GM19023 (cell line): ENCODE measurements at regions not wholly inside any gene's neighbourhood (a gene's known extent, or its start where the extent isn't known, plus 50 kb on each side); places are given as distances from the start of the nearest gene placed in this dataset.

Experiments used
- ATAC-seq: cut with Tn5 transposase; IDR thresholded peaks from one replicate; pipeline ENCODE4 v1.9.1; 2021; ENCODE audit warnings: mild to moderate bottlenecking, moderate library complexity; ENCODE audit not compliant: unreplicated experiment

DNA sequence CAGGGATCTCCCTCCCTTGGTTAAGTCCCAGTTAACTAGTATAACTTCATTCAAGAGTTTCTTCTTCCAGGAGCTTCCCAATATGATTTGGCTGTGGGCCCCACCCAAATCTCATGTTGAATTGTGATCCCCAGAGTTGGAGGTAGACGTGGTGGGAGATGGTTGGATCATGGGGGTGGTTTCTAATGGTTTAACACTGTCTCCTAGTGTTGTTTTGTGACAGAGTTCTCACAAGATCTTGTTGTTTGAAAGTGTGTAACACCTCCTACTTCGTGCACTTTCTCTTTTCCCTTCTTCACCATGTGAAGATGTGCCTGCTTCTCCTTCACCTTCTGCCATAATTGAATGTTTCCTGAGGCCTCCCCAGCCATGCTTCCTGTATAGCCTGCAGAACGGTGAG is 251.8 kb upstream of the FGGY start:
- no peak for ATAC-seq

DNA sequence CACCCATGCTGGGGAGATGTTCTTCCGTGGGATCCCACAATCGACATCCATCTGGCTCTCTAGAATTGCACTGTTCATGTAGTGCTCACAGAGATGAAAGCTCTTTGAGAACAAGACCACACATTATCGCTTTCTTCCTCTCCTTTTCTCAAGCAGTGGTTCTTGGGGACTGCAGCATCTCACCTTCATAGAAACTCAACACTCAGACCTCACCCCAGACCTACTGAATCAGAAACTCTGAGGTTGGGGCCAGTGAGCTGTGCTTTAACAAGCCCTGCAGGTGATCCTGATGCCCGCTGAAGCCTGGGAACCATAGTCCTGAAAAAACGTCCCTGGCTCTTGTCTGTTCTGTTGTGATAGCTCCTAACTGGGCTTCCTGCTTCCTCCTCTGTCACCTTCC is 251.3 kb upstream of the FGGY start:
- no peak for ATAC-seq

DNA sequence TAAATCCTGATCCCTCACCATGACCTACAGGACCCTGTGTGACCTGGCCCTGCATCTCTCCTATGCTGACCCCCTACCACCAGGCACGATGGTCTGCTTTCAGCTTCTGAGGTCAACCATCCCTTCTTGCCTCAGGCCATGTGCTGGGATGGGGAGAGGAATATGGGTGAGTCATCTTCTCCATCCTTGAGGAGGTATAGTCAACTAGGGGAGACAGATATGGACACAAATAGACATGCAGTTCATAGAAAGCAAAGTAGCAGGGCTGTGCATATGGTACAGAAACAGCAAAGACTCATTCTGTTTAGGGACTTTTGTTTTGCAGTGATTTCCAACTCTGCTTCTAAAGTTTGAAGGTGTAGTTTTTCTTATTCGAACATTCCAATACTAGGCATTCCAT is 250.8 kb upstream of the FGGY start:
- ATAC-seq, result peak; percentile 14

DNA sequence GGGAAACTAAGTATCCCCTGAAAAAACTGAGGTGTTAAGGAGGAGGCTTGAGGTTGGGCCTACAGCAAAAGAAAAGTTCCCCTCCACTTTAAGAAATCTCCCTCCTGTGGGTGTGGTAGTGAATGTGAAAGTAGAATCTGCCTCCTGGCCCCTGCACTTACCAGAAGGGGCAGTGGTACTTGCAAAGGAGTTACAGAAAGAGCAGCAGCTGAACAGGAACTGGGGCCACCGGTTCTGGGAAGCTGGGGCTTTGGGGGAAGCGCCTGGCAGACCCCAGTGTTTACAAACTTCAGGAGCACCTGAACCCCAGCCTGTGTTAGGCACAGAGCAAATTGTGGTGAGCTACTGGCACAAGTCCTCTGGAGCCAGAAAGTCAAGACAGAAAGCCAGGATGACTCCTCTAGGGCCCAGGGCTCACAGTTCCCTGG is 250.2 kb upstream of the FGGY start:
- ATAC-seq, result peak; percentile 90

DNA sequence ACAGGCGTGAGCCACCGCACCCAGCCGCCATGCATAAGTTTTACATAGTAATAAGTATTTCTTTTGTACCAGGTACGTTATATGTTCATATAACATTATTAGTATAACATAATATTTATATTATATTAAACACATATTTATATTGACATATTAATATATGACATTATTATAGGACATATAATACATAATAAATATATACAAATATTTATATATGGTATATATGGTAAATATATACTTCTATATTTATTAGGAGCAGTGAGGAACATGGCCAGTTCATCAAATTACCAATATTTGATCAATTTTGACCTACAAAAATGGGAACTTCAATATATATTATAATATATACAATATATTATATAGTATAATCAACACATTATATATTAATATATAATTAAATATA is 245.9 kb upstream of the FGGY start:
- ATAC-seq, result no peak

DNA sequence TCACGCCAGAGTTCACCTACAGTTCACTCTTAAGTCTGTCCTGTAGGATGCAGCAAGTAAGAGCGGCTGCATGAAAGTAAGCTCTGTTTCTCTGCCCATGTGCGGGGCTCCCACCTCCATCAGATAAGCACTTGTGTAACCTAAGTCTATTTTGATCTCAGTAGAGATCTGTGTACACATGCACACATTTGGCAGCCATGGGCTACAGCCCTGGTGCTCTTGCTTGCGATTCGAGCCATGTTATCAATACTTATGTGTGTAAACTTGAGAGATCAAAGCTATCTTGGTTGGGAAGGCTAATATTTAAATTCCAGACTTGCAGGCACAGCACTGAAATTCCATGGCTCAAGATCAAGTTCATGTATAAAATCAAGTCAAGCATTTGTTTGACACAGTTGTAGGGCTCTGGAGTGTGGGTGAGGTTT is 244.7 kb upstream of the FGGY start:
- ATAC-seq, result no peak

DNA sequence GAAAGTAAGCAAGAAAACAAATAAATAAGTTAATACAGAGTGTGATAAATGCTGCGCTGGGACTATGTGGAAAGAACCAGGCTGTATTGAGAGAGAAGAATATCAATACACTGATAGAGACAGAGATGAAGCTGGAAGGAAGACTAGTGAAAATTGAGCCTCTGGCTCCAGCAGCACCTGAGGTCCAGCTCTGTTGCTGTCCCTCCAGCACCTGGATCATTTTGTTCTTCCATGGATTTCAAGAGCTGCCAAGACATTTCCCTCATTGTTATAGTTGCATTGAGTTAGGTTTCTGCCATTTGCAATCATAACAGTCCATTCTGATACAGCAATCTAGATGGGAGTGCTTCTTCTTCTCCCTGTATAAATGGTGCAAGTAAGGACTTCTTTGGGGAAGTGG is 242.7 kb upstream of the FGGY start:
- ATAC-seq, result no peak

DNA sequence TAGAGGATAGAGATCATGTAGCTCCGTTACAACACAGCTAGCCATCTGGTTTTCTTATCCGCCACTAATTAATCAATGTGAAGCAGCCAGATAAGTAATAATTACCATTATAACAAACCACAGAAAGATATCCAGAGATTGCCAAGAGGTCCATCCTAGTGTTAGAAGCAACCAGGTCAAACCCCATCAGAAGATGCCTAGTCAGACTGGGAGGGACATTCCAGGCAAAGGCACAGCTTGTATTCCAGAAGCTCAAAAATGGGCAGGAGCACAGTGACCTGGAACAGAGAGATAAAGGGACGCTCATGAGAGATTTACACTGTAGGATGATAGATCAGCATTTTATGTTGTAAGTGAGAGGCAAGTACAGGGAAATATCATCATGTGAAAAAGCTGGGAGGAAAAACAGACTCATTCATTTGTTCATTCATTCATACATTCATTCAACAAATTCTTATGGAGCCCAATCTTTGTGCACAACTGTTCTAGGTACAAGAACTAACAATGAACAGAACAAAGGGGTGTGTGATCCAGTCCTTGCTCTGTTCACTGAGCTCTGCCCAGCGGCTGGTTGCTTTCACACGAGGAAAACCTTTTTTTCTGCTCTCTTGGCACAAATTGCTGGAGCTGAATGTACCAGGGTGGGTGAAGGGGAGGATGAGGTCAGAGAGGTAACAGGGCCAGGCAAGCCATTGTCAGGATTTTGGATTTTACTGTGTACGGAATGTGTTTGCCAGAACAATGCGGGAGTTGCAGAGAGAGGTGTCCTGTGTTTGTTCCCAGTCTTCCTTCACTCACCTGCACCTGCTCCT is 240.8 kb upstream of the FGGY start:
- no peak for ATAC-seq

DNA sequence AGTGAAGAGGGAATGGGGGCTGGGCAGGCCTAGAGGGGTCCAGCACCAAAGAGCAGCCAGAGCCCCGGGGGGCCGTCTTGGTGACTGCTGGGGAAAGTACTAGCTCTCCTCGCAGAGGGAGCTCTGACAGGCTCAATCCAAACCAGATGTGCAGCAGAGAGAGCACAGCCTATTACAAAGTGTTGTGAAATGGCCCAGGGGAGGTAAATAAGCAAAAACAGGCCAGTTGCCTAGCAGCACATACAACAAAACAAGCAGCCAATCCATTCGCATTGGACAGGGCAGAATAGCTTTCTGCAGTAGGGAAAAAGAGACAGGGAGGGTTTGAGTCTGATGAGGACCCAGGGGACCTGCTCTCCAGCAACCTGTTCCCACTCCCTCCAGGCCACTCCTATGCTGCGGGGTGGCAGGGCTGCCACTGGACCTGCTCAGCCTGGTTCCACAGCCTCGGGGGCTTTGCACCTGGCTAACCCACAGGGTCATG is 239.6 kb upstream of the FGGY start:
- no peak for ATAC-seq

DNA sequence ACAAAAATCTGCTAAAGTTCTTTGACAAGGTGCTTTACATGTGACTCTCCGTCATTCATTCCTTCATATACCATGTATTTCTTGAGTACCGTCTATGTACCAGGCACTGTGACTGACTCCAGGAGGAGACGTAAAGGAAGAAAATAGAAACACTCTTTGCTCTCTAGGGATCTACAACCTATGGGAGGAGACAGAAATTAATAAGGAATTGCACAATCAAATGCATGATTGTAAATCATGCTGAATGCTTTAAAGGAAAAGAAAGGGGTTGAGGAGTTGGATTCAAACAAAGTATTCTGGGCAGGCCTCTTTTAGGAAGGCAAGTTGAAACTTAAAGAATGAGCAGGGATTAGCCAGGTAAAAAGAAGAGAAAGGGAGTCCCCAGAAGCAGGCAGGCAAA is 239.1 kb upstream of the FGGY start:
- ATAC-seq, result no peak

DNA sequence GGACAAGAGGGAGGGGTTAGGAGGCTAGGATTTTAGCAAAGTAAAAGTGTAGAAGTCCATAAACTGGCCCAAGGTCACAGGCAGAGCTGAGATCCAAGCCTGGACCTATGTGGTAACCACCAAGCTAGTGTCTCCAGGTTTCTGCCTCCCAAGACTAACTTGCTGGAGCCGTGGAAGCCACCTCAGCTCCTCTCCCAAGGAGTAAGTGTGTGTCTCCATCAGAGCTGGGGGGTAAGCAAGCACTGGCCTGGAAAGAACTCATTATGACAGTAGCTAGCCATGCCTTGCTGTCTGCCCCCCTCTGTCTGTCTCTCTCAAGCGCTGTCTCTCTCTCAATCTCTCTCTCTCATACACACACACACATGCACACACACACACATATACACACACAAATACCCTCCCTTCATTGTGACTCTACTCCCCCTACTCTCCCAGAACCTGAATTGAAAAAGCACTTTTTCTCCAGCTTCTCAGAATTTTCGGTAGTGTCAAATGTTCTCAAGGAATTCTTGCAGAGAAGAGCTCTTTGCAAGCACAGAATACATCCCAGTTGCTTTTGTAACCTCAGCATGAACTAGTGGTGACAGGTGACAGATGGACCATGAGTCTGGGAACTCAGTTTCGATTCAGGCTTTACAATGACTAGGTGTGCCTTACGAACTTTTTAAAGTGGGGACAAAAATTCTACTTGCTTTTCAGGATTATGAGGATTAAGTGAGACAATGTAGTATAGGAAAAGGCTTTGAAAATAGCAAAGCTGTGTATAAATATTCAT is 238.0 kb upstream of the FGGY start:
- no peak for ATAC-seq

DNA sequence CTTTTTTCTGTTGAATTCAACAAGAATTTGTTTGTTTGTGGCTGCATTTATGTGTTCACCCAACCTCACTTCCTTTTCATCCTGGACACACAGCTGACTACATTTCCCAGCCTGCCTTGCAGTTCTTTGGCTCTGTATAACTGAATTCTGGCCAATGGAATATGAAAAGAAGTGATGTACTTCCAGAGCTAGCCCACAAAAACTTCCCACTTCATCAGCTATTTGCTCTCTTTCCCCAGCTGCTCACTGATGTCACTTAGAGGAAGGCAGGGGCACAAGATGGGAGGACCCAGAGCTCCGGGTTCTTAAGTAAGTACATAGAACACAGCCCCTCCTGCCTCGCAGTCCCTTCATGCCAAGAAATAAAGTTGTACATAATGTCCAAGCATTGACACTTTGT is 235.0 kb upstream of the FGGY start:
- no peak for ATAC-seq

DNA sequence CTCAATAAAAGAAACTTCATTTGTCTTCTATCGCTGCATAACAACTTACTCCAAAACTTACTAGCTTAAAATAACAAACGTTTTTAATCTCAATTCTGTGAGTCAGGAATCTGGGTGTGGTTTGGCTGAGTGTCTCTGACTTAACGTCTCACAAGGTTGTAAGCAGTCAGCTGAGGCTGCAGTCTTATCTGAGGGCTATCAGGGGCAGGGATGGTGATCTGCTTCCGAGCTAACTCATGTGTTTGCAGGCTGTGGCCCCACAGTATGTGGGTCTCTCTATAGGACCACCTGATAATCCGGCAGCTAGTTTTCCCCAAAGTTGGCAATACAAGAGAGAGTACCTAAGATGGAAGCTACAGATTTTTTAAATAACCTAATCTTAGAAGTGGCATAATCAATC is 234.2 kb upstream of the FGGY start:
- no peak for ATAC-seq

DNA sequence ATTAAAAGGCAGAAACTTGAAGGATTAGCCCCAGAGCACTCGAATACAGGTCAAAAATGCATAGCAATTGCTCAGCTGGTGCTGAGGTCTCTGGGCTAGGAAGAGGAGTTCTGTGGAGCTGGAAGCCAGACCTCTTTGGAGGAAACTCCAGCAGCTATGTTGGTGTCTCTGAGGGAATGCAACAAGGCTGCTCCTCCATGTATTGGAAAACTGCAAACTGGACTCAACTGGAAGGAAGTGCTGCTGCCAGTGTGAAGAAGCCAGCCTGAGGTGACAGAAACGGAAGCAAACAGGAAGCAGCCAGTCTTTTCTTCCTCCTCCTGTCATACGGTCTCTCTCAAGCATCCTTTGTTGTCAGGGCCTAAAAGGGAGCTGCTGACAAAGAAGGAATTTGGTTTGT is 233.4 kb upstream of the FGGY start:
- no peak for ATAC-seq

DNA sequence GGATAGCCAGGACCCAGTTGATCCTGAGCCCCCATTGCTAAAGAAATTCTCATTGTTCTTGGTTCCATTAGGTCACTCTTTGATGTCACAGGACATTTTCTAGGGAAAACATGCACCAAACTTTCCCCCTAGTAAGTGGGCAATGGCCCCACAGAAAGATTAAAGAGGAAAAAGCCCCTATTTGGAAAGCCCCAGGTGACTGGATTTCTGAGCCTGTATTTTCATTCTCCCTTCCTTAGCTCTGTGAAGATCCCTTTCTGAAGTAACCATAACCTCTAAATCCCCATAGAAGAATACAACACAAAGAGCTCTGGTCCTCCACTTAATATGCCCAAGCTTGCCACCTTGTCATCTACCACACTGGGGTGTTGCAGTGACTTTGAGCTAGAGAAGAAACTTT is 232.3 kb upstream of the FGGY start:
- no peak for ATAC-seq

DNA sequence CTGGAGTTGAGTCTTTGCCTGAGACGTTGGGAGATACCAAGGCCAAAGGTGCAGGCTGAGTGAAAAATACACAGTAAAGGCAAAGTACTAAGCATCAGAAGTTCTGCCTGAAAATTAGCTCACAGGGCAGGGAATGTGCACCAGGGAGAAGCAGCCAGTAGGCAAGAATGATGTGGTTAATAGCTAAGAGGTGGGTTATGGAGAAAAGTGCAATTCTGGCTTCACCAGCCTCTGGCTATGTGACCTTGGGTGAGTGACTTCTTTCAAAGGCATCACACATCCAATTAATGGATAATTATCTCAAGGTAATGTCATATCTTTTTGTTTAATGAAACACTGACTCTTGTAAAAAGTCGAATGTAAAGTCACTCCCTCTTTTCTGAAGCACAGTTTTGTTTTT is 230.7 kb upstream of the FGGY start:
- no peak for ATAC-seq

DNA sequence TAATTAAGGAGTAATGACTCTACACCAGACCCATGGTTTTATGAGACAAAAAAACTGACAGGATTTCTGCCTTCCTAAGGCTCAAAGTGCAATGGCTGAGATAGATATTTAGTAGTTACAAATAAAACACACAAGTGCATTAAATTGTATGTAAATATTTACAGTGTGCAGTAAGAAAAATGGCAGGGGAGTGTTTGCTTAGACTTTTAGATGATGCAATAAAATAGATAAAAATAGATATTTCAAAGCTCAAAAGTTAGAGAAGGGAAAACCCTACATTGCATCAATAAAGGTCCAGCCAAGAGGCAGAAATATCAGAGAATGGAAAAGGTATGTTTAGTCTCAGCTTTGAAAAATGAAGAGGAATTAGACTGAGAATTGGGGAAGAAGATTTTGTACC is 226.3 kb upstream of the FGGY start:
- ATAC-seq, result no peak

DNA sequence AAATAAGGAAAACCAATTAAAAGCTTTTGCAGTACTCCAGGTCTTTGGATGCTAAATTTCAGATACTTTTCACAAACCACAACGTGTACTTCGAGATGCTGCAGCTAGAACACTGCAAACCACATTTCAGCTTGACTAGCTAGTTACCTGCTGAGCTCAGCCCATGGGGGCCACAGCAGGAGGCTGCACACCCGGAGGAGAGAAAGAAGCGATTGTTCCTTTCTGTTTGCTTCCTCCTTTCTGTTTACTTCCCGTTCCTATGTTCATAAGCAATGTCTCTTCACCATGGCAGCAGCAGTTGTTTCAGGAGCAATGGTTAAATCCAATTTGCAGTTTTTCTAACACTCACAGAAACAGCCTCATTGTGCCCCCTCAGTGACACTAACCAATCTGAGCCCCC is 225.6 kb upstream of the FGGY start:
- ATAC-seq, result no peak

DNA sequence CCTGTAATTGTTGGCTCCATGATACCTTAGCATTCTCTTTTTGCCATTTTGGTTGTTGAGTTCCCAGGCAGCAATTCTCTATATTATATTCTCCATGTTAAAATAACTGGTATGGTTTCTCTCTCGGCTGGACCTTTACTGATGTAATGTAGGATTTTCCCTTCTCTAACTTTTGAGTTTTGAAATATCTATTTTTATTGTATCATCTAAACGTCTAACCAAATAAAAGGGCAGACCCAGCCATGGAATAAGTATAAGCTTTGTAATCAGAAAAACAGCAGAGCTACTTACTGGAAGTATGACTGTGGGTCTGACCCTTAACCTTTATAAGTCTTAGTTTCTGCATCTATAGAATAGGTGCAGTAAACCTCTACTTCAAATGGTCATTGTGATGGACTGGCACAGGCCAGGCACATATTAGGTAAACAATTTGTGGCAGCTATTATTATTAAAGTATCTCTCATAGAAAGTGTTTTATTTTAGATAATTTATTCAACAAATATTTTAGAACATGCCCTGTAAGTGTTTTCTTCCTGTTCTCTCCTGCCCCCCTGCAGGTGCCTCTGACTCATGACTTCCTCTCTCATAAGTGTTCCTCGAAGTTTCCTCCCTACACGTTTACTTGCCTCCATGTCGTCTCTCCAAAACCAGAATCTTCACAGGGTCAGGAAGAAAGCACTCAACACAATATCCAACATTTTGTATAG is 224.9 kb upstream of the FGGY start:
- ATAC-seq, result no peak

DNA sequence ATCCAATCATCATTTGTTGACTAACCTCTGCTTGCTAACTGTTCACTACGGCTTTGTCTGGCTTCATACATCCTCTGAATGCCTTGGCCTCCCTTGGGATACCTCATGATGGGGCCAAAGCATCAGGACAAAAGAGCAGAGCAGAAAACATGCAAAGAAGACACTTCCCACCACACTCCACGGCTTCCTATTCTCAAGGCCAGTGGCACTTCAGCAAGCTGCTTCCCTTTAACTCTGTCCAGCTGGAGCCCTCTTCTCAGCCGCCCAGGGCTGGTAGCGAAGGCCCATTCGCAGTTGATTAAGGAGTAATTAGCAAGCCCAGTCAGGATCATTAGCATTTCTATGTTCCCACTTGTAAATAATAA is 224.3 kb upstream of the FGGY start:
- ATAC-seq, result no peak

DNA sequence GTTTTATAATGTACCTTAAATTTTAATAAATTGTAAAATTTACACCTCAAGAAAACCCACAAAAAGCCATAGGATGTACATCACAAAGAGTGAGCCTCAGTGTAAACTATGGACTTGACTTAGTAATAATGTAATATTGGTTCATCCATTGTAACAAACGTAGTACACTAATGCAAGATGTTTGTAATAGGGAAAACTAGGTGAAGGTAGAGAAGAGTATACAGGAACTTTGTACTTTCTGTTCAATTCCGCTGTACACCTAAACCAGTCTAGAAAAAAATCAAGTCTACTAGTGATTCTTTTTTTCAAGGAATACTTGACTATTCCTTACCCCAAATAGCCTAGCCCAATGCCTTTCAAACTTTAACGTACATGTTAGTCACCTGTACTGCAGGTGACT is 222.3 kb upstream of the FGGY start:
- no peak for ATAC-seq

DNA sequence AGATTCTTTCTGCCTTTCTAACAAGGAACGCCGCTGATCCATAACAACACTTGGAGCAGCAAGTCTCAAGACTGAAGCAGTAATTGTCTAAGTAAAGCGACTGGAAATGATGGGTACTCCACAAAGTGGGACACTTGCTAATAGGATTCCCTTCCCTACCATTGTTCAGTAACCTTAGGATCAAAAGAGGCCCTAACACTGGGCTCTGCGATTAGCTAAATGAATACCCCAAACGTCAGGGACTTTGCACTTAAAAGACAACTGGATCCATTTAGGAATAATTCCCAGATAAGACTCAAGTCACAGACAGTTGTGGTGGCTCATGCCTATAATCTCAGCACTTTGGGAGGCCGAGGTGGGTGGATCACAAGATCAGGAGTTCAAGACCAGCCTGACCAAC is 221.9 kb upstream of the FGGY start:
- ATAC-seq, result no peak
